RPMI8226 (cell line): ENCODE measurements at regions not wholly inside any gene's neighbourhood (a gene's known extent, or its start where the extent isn't known, plus 50 kb on each side); places are given as distances from the start of the nearest gene placed in this dataset.

Source experiments
- DNase-seq: peaks from one replicate; pipeline ENCODE4 v3.0.0-alpha.2; 2015

- DNase-seq = no peak
Observed at GRCh38 chr20:58058421-58059259, 169.8 kb downstream of the ANKRD60 start.

DNA sequence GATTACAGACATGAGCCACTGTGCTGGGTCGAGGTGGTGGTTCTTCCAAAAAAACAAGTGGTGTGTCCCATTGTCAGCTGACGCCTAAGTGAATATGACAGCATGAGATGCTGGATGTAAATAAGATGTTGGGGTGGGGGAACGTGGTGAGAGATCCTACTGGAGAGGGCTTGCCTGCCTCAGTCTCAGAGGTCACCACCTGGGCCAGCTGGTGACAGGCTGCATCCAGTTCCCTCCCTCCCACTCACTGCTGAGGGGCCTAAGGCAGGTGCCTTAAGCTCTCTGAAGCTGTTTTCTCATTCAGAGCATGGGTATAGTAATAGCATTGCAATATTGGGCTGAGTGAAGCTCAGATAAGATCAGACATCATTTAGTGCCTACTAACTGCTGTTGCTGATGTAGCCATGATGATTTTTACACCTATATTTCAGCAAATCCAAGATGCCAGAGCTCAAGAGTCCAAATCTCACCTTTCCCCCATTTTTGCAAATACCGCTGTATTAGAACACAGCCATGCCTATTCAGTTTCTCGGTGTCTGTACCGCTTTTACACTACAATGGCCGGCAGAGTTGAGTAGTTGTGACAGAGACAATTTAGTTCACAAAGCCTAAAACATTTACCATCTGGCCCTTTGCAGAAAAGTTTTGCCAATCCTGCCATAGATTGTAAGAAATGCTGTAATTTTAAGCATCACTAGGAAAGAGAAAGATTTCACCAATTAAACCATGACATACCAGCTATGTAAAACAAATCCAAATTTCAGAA lies 171.3 kb downstream of the ANKRD60 start:
- DNase-seq = no peak

GRCh38 chr20:58056021-58056591 lies 172.3 kb downstream of the ANKRD60 start:
- DNase-seq = no peak

DNA sequence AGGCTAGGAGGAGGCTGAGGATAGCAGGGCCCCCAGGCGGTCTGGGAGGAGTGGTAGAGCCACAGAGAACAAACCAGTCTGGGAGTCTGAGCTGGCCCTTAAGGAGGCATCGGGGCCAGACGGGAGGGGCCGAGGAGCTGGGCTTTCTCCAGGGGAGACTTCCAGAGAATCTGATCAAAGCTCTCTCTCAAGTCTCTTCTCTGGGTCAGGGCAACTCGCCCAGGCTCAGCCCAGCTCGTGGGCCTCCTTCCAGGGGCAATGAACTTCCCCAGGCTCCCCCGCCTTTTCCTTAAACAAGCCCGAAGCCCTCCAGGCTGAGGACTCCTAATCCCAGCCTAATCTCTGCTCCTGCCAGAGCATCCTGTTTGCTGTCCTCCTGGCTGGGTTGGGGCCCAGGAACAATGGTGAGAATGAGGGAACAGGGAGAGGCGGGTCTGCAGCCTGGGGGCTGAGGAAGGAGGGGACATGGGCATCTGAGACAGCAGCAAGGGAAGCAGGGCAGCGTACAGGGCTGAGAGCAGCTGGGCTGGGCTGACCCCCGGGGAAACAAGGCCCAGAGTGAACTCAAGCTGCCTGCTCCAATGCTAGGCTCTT lies 173.6 kb downstream of the ANKRD60 start:
- DNase-seq = no peak

GRCh38 chr20:58054082-58054779 lies 174.2 kb downstream of the ANKRD60 start:
- DNase-seq = no peak

- DNase-seq = no peak
Observed at GRCh38 chr20:58053391-58054055, 174.9 kb downstream of the ANKRD60 start.

GRCh38 chr20:58051367-58051766 lies 177.1 kb downstream of the ANKRD60 start:
- no peak for DNase-seq

GRCh38 chr20:58048096-58048702 lies 180.3 kb downstream of the ANKRD60 start:
- DNase-seq = peak; percentile 46

GRCh38 chr20:58046311-58046710 lies 182.1 kb downstream of the ANKRD60 start:
- DNase-seq = no peak

GRCh38 chr20:58045579-58045978 lies 182.9 kb downstream of the ANKRD60 start:
- no peak for DNase-seq

DNA sequence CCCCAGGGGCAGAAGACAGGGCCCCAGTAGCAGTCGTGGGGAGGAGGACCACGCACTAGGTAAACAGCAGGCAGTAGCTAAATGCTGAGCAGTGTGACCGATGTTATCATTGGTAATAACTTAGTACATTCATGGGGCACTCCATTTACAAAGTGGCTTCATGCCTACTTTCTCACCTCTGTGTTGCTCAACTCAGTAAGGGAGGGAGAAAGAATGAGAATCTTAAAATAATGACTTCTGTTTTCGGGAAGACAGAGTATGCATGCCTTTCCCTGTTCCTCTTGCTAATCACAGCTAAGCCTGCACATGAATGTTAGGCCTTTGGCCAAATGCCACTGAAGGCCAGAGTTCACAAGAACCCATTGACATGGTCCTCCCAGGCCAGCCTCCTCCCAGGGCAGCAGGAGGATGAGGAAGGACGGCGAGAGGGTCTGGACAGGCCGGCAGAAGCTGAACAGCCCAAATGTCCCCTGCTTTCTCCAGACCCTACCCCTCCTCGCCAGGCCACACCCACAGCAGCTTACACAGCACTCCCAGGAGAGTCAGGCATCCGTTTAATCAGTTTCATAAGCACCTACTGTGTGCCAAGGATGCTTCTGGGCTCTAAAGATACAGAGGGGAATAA lies 183.4 kb downstream of the ANKRD60 start:
- no peak for DNase-seq

DNA sequence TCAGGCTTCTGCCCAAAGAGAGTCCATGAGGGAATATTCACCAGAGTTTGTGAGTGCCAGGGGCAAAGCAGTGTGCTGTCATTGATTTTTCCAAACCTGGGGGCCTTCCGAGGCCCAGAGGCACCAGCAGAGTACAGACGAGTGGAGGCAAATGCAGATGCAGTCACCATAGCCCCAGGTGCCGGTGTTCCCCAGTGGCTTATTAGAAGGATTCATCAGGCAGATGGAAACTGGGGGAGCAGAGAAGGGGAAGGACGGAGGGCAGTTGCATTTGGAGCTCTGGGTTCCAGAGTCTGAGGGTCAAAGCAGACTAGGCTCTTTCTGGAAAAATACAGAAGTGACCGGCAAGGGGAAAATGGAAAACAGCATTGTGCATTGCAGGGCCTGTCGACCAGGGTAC lies 184.2 kb downstream of the ANKRD60 start:
- no peak for DNase-seq

- DNase-seq = no peak
Observed at GRCh38 chr20:58043236-58044140, 185.0 kb downstream of the ANKRD60 start.

GRCh38 chr20:58042591-58042990 lies 185.9 kb downstream of the ANKRD60 start:
- no peak for DNase-seq

DNA sequence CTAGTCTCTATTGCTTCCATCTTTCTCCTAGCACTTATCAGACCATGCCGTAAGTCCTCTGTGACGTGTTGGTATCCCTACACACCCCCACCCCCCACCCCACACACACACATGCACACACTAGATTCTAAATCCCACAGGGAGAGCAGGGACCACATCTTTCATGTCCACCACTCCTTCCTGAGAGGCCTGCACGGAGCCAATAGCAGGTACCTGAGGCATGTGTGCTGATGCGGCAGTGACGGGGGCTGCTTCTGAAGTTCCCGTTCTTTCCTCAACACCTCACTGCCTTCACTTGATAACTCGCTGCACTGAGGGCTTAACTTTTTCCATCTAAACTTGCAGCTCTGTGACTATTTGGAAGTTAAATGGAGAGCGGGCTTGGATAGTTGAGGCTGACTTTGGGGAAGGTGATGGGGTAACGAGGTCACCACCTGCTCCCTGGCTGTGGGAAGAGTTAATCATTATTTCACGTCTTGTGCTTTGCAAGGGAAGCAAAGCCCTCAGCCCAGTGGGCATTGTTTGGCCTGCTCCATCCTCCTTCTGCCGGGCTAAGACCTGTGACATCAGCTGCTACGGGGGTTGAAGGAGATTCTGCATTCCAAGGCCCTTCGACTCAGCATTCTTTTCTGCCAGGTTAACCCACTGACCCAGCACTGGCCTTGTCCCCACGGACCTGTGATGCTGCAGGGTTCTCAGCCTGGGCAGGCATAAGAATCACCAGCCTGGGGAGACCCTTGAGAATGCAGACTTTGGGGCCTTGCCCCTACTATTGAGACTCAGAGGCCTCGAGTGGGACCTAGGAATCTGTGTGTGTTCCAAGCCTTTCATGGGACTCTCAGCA lies 187.8 kb downstream of the ANKRD60 start:
- DNase-seq = no peak

DNA sequence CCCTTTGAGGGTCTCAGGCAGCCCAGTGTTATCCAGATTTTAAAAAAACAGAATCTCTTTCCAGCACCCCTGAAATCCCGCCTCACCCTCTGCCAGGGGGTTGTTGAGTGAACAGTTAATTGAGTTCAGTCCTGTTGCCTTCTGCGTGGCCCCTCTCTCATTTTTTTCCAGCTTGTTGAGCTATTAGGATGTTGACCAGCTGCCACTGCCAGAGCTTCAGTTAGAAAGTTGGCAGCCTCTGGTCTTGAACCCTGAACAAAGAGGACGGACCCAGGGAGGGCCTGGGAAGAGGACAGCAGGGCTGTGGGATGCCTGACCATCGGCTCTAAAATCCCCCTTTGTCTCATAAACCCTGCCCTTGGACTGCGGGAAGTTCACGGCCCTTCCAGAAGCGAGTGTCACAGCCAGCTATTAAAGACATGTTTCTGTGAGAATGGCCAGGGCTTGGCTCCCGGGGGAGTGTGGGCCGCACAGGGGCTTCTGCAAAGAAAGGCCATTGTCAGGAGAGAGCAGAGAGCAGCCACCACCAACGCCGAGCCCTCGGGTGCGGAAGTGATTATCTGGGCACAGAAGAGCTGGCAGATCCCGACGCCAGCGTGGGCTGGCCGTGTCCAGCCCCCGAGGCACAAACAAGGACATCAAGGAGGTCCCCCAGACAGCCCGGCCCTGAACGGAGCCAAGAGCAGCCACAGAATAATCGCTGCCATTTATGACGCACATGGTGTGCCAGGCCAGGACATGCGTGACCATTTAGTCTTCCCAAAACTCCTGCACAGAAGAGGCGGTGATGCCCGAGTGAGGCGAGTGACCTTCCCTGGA lies 189.0 kb downstream of the ANKRD60 start:
- no peak for DNase-seq

DNA sequence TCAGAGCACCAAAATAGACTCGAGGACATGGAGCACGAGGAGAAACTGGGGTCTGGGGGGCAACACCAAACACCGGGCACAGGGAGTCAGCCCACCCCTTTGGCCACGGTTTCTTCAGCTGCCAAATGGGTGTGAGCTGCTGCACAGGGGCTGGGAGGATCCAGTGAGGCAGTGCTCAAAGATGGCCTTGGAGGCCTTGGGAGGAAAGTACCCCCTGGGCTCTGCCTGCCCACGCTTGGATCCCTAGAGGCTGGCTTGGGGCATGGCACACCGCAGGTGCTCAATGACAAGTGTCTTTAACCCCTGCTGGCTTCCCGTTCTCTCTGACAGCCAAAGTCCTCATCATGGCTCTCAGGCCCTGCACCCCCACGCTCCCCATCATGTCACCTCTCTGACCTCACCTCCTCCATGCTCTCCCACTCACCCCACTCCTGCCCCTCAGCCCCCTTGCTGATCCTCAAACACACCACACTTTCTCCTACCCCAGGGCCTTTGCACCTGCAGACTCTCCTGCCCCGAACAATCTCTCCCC lies 190.3 kb downstream of the ANKRD60 start:
- DNase-seq = no peak

GRCh38 chr20:58037631-58038030 lies 190.8 kb downstream of the ANKRD60 start:
- no peak for DNase-seq
